Limb (tissue), 2 donors: ENCODE measurements at regions not wholly inside any gene's neighbourhood (a gene's known extent, or its start where the extent isn't known, plus 50 kb on each side); places are given as distances from the start of the nearest gene placed in this dataset.

Experiments used
- DNase-seq, 2 donors: peaks; one replicate each; pipeline ENCODE4 v3.0.0-alpha.2; 2016; ENCODE audit errors: extremely low spot score in 2 of 2

DNA sequence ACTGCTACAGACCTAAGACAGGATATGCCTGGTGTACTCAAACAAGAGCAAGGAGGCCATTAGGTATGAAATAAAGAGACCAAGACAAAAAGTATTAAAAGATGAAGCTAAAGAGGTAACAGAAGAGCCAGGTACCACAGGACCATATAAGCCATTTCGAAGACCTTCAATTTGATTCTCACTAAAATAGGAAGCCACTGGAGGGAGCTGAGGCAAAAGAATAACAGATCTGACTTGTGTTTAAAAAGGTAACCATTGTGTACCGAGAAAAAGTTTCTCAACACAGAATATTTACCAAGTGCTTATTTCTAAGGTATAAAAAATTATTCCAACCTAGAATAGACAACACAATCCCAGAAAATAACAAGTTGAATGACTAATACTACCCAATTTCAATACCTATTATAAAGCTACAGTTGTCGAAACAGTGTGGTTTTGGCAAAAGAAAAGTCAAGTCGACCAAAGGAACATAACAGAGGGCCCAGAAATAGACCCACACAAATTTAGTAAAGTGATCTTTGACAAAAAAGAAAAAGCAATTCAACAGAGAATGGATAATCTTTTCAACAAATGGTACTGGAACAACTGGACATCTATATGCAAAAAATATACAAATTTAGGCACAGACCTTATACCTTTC lies 125.3 kb upstream of the DST start:
- no peak for DNase-seq

DNA sequence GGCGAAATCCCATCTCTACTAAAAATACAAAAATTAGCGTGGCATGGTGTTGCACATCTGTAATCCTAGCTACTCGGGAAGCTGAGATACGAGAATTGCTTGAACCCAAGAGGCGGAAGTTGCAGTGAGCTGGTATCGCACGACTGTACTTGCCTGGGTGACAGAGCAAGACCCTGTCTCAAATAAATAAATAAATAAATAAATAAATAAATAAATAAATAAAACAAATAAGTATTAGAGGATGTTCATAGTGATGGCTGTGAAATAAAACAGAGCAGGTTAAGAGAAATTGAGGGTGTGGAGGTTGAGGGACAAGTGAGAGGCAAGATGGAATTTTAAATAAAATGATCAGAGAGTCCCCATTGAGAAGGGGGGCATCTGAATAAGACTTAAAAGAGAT lies 124.7 kb upstream of the DST start:
- DNase-seq = no peak

- DNase-seq = no peak
Measured at GRCh38 chr6:56766806-56767178, 124.1 kb upstream of the DST start.

DNA sequence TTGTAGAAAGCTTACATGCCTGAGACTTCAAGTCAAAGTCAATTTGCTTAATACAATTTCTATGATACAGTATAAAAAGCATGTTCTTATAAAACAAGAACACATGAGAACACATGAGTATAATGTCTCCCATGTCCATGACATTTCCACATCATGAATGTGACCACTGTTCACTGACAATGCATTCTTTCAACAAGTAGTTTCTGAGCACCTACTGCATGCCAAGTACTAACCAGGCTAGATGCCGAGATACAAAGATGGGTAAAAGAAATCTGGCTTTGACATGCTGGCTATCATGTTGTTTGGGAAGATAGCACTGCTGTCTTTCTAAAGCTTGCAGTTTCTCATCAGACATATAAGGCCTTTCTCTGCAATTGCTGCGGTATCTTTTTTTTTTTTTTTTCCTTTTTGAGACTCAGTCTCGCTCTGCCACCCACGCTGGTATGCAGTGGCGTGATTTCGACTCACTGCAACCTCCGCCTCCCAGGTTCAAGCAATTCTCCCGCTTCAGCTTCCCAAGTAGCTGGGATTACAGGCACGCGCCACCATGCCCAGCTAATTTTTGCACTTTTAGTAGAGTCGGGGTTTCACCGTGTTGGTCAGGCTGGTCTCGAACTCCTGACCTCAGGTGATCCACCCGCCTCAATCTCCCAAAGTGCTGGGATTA lies 123.6 kb upstream of the DST start:
- no peak for DNase-seq

GRCh38 chr6:56765494-56765893 lies 122.8 kb upstream of the DST start:
- no peak for DNase-seq

DNA sequence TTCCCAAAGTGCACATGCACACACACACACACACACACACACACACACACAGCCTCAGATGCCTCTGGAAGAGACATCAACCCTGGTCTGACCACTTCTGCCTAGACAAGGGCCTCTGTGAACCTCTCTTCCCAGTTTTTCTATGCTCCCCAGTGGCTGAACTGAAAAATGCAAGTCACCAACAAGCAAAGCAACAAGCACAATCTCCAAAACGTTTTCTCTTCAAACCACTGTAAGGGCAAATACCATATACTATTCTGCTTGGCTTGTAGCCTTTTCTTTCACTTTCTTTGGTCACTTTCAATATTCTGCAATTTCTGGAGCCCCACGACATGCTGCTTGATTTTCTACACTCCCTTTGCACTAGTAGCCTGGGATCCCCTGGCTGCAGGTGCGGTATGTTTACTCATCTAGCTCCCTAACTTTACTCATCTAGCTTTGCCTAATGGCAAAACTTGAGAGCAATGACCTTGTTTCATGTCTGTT lies 121.4 kb upstream of the DST start:
- no peak for DNase-seq

DNA sequence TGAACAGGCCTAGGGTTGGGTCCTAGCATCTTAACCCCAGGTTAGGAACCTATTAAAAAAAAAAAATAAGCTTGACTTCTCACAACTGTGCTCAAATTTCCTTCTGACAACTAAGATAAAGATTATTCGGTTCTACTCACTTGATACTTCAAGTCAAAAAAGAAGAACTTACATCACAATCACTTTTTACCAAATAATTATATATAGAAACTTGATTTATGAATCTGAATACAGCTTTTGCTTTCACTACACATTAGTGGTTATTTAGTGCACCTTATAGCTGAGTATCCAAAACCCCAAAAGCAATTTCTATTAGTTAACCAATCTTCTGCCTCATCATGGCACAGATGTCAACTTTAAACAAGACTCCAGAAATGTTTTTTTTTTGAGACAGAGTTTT lies 119.0 kb upstream of the DST start:
- DNase-seq = no peak

GRCh38 chr6:56760842-56761241 lies 118.2 kb upstream of the DST start:
- DNase-seq = no peak

GRCh38 chr6:56759521-56759920 lies 116.8 kb upstream of the DST start:
- no peak for DNase-seq

DNA sequence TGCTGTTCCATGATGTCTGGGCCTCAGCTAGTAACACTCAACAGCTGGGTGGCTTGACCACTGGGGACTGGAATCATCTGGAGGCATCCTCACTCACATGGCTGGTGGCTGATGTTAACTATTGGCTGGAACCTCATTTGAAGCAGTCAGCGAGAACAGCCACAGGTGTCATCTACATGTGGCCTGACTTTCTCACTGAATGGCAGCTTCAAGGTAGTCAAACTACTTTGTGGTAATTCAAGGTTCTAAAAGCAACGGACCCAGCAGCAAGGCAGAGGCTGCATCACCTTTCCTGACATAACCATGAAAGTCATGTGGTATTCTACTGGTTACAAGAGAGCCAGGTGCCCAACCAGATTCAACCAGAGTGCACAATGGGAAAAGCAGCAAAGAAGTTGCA lies 115.9 kb upstream of the DST start:
- no peak for DNase-seq

DNA sequence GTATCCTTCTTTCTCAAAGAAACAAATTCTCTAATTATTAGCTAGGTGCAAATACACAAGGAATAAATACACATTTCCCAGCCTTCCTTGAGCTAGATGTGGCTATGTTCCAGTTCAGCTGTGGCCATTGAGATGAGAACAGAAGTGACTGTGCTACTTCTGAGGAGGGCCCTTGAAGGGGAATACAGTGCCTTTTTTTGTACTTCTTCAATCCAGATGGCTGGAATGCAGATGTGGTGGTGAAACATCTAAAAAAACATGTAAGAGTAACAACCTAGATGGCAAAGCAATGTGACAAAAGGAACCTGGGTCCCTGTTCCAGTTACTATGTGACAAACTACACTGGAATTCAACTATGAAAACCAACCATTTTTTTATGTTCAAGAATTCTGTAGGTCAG lies 115.4 kb upstream of the DST start:
- no peak for DNase-seq

DNA sequence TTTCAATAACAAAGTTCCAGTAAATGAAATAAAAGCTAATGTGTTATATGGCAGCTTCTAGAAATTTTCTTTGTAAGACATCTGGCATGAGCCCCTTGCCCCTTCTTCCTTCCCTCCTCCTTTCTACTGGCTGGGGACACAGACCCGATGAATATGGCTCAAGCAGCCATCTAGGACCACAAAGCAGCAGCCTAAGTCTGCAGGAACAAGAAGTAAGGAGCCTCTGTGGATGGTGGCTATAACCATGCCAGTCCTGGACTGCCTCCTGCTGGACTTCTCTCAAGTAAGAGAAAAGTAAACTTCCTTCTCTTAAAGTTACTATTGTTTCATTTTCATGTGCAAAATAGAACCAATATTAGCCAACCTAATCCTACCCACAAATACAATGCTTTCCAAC lies 114.9 kb upstream of the DST start:
- DNase-seq = no peak

GRCh38 chr6:56756791-56757587 lies 114.3 kb upstream of the DST start:
- DNase-seq = no peak

DNA sequence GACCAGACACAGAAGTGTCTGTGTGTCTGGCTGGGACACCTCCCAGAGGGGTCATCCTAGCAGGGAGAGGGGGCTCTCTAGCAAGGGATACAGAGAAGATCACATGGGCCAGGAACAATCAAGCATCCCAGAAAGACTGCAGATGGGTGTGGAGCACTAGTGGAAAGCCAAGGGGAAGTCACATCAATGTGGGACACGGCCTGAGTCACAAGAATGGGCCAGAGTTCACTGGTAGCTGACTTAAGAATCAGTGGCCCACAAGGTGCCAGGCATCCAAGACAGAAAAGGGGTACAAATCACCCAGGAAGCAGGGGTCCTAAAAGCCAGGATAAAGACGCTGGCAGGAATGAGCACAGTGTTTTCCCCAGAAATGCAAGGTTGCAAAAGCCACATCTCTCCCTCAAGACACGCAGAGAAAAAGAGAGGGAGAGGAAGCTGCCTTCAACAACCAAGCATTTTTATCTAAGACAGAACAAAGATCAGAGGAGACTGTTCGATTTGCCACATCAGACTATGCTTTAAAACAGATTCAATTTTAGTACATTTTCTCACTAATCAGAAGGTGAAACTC lies 113.6 kb upstream of the DST start:
- DNase-seq = no peak

- DNase-seq = no peak
Measured at GRCh38 chr6:56755040-56755439, 112.4 kb upstream of the DST start.

GRCh38 chr6:56753811-56754210 lies 111.1 kb upstream of the DST start:
- no peak for DNase-seq

- no peak for DNase-seq
Measured at GRCh38 chr6:56752534-56752933, 109.8 kb upstream of the DST start.

GRCh38 chr6:56752009-56752408 lies 109.3 kb upstream of the DST start:
- no peak for DNase-seq

- no peak for DNase-seq
Measured at GRCh38 chr6:56751604-56752003, 108.9 kb upstream of the DST start.

GRCh38 chr6:56750686-56751085 lies 108.0 kb upstream of the DST start:
- no peak for DNase-seq

DNA sequence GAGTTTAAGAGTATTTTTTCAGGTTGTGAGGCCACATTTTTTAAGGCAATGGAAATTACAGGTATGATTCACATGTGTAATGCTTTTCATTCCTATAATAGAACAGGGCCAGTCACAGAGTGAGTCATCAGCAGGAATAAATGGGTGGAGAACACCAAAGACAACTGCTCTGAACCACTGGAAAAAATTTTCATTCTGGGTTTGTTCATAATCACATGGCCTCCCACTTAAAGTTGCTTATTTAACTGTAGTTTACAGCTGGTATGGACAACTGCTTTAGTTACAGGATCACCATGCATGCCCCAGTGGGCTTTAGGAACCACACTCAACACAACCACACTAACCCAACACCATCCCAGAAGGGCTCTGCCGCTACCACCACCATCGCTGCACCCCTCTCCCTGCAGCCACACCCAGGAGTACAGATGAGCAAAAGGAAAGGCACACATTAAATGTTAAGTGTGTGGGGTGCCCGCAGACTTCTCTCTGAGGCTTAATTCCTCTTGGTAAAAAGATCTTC lies 107.0 kb upstream of the DST start:
- no peak for DNase-seq
